Sigmoid colon (tissue), 6 donors: ENCODE measurements at regions not wholly inside any gene's neighbourhood (a gene's known extent, or its start where the extent isn't known, plus 50 kb on each side); places are given as distances from the start of the nearest gene placed in this dataset.

Experiments used
- DNase-seq: peaks from one replicate; pipeline ENCODE4 v3.0.0-alpha.2; 2019
- H3K27ac ChIP-seq, 4 donors: fragments of 200-600 bp; sonication (generic); one replicate each; pipeline ENCODE4 v1.5.1; 2016 to 2019; ENCODE audit warnings: mild to moderate bottlenecking in 1 of 4
- H3K27me3 ChIP-seq, 3 donors: fragments of 200-600 bp; sonication (generic); one replicate each; pipeline ENCODE4 v1.5.1; 2019; ENCODE audit warnings: mild to moderate bottlenecking in 1 of 3
- H3K36me3 ChIP-seq, 4 donors: fragments of 200-600 bp; sonication (generic); one replicate each; pipeline ENCODE4 v1.5.1; 2016 to 2019
- H3K4me1 ChIP-seq, 4 donors: fragments of 200-600 bp; sonication (generic); one replicate each; pipeline ENCODE4 v1.5.1; 2017 to 2019
- H3K4me3 ChIP-seq, 4 donors: fragments of 200-600 bp; sonication (generic); one replicate each; pipeline ENCODE4 v1.5.1; 2017 to 2019; ENCODE audit warnings: mild to moderate bottlenecking in 2 of 4, moderate library complexity in 1 of 4
- H3K9me3 ChIP-seq, 4 donors: fragments of 200-600 bp in 3 of 4; sonication (generic) in 3 of 4; one replicate each; pipeline versions ENCODE4 v1.5.1 to v1.6.1; 2013 to 2019
- CTCF ChIP-seq, 4 experiments: fragments of 450-650 bp in 3 of 4; fragments of 200-600 bp in 1 of 4; IDR thresholded peaks; one replicate each; pipeline ENCODE4 v1.5.1; 2016 to 2019; ENCODE audit warnings: antibody characterized with exemption in 4 of 4, mild to moderate bottlenecking in 3 of 4, moderate library complexity in 2 of 4
- EP300 ChIP-seq, 4 donors: sonication (generic); formaldehyde crosslinking; IDR thresholded peaks; one replicate each; pipeline ENCODE4 v1.6.1; 2017; ENCODE audit warnings: antibody characterized with exemption in 4 of 4
- POLR2A ChIP-seq, 2 donors: fragments of 450-650 bp; IDR thresholded peaks; one replicate each; pipeline ENCODE4 v1.6.1; 2016; ENCODE audit warnings: antibody characterized with exemption in 2 of 2, mild to moderate bottlenecking in 2 of 2, moderate library complexity in 2 of 2
- POLR2AphosphoS5 ChIP-seq, 4 donors: sonication (generic); formaldehyde crosslinking; IDR thresholded peaks; one replicate each; pipeline ENCODE4 v1.6.1; 2017; ENCODE audit warnings: antibody characterized with exemption in 4 of 4
- WGBS, 2 donors: extraction: QIAGEN DNeasy Blood & Tissue Kit; methylation state at CpG; one replicate each; pipeline ENCODE4 v1.1.7; 2013; 5-methylcytosine and 5-hydroxymethylcytosine counted together
- intact Hi-C: fragments of 100-400 bp; cut with DNase I; formaldehyde crosslinking; loops from one replicate; pipeline ENCODE4 v1.15.1; 2023
- donor health status: healthy with polysubstance abuse.
- donor health status: healthy.

- intact Hi-C loops: no loop called here
- Histone ChIP-seq H3K36me3 (no peaks in the 10 kb centered on the region), H3K27me3 (no peaks in the 10 kb centered on the region), H3K4me1 (no peaks in the 10 kb centered on the region), H3K9me3 (no peaks in the 10 kb centered on the region), H3K27ac (no peak overlapping the region), H3K4me3 (no peak overlapping the region)
- TF ChIP-seq POLR2AphosphoS5 (IDR thresholded peaks at IDR 0.05) (no peak), CTCF (IDR thresholded peaks at IDR 0.05) (no peak), EP300 (IDR thresholded peaks at IDR 0.05) (no peak)
- no peak for DNase-seq
- WGBS, 2 donors: 95 to 96% methylated on average over 5 of the region's 5 CpGs
These were observed 291.6 kb upstream of the HSFY2 start for GRCh38 chrY:19065119-19065518.

GRCh38 chrY:19059733-19060132 lies 286.2 kb upstream of the HSFY2 start:
- TF ChIP-seq CTCF (IDR thresholded peaks at IDR 0.05) (no peak), POLR2AphosphoS5 (IDR thresholded peaks at IDR 0.05) (no peak), POLR2A (IDR thresholded peaks at IDR 0.05) (no peak), EP300 (IDR thresholded peaks at IDR 0.05) (no peak)
- no peak overlapping the region for H3K27ac ChIP-seq
- H3K36me3 ChIP-seq: no peaks in the 10 kb centered on the region
- intact Hi-C loops: no loop called here
- H3K9me3 ChIP-seq: no peaks in the 10 kb centered on the region
- no peaks in the 10 kb centered on the region for H3K27me3 ChIP-seq
- peaks cover 0 to 7% (median 0%) of the 10 kb centered on the region in 4 donors for H3K4me1 ChIP-seq
- WGBS, 2 donors: 88 to 92% methylated on average over 3 of the region's 3 CpGs
- DNase-seq: no peak
- no peak overlapping the region for H3K4me3 ChIP-seq

- H3K27ac ChIP-seq: no peak overlapping the region
- no peaks in the 10 kb centered on the region for H3K27me3 ChIP-seq
- no peak overlapping the region for H3K4me3 ChIP-seq
- peaks cover 0 to 7% (median 0%) of the 10 kb centered on the region in 4 donors for H3K4me1 ChIP-seq
- no peaks in the 10 kb centered on the region for H3K9me3 ChIP-seq
- no peak for TF ChIP-seq POLR2A (IDR thresholded peaks at IDR 0.05)
- TF ChIP-seq CTCF (IDR thresholded peaks at IDR 0.05): no peak
- no peak for TF ChIP-seq POLR2AphosphoS5 (IDR thresholded peaks at IDR 0.05)
- TF ChIP-seq EP300 (IDR thresholded peaks at IDR 0.05): no peak
- 48 to 64% methylated on average over 4 of the region's 4 CpGs for WGBS, 2 donors
- H3K36me3 ChIP-seq: no peaks in the 10 kb centered on the region
- intact Hi-C loops: no loop called here
- DNase-seq: no peak
These were observed 285.4 kb upstream of the HSFY2 start for GRCh38 chrY:19058831-19059370.

- TF ChIP-seq POLR2AphosphoS5 (IDR thresholded peaks at IDR 0.05) (no peak), CTCF (IDR thresholded peaks at IDR 0.05) (no peak), POLR2A (IDR thresholded peaks at IDR 0.05) (no peak), EP300 (IDR thresholded peaks at IDR 0.05) (no peak)
- DNase-seq: no peak
- no peaks in the 10 kb centered on the region for H3K36me3 ChIP-seq
- no peaks in the 10 kb centered on the region for H3K9me3 ChIP-seq
- intact Hi-C loops: no loop called here
- H3K4me3 ChIP-seq: no peak overlapping the region
- no peaks in the 10 kb centered on the region for H3K27me3 ChIP-seq
- 87 to 100% methylated on average over 1 of the region's 1 CpG for WGBS, 2 donors
- peaks cover 0 to 7% (median 0%) of the 10 kb centered on the region in 4 donors for H3K4me1 ChIP-seq
- no peak overlapping the region for H3K27ac ChIP-seq
These were observed 282.6 kb upstream of the HSFY2 start for GRCh38 chrY:19056138-19056469.
